CD4-positive, alpha-beta T cell (primary cell): ENCODE measurements at regions not wholly inside any gene's neighbourhood (a gene's known extent, or its start where the extent isn't known, plus 50 kb on each side); places are given as distances from the start of the nearest gene placed in this dataset.

Source experiments
- ATAC-seq: fragments of 200-7000 bp; cut with Tn5 transposase; one replicate; pipeline ENCODE4 v1.10.0; 2022; ENCODE audit warnings: mild to moderate bottlenecking; ENCODE audit not compliant: poor library complexity
- CTCF ChIA-PET: fragments of 350-600 bp; sonication (Branson Sonifier 250); formaldehyde crosslinking; loops from one replicate; lab custom pipeline; 2021; ENCODE audit warnings: antibody characterized with exemption, inconsistent platforms; lab: Charles Lee
- POLR2A ChIA-PET: fragments of 350-600 bp; sonication (Branson Sonifier 250); formaldehyde crosslinking; loops from one replicate; lab custom pipeline; 2021; ENCODE audit warnings: antibody characterized with exemption, inconsistent platforms; lab: Charles Lee
- DNase-seq, 14 experiments: peaks; one replicate each; pipeline ENCODE4 v3.0.0-alpha.2; 2013 to 2020; ENCODE audit warnings: mixed read lengths in 2 of 14
- H3K27ac ChIP-seq, 2 donors: one replicate each; pipeline versions ENCODE4 v1.5.1 to v1.7.0; 2013; ENCODE audit warnings: low read length in 2 of 2, low read depth in 1 of 2, mild to moderate bottlenecking in 1 of 2
- H3K27me3 ChIP-seq, 2 experiments: 1 replicate in 1 of 2; 2 replicates in 1 of 2; pipeline versions ENCODE4 v1.6.1 to v1.7.0; 2013; ENCODE audit warnings: low read length in 2 of 2, control low read depth in 1 of 2, mild to moderate bottlenecking in 1 of 2, moderate library complexity in 1 of 2; ENCODE audit not compliant: insufficient read depth in 2 of 2, control insufficient read depth in 1 of 2
- H3K36me3 ChIP-seq: one replicate; pipeline ENCODE4 v1.6.1; 2013; ENCODE audit warnings: low read length, control low read depth; ENCODE audit not compliant: insufficient read depth
- H3K4me1 ChIP-seq: one replicate; pipeline ENCODE4 v1.6.1; 2013; ENCODE audit warnings: low read length, control low read depth; ENCODE audit not compliant: insufficient read depth
- H3K4me3 ChIP-seq: one replicate; pipeline ENCODE4 v1.5.1; 2013; ENCODE audit warnings: mild to moderate bottlenecking, low read length, moderate library complexity
- H3K9me3 ChIP-seq, 2 experiments: 1 replicate in 1 of 2; 2 replicates in 1 of 2; pipeline versions ENCODE4 v1.6.1 to v1.7.0; 2013; ENCODE audit warnings: low read length in 2 of 2, mild to moderate bottlenecking in 2 of 2, control low read depth in 1 of 2, moderate library complexity in 1 of 2; ENCODE audit not compliant: control insufficient read depth in 1 of 2, insufficient read depth in 1 of 2
- H3K27ac Mint-ChIP-seq: one replicate; pipeline ENCODE4 v1.8.0; 2020; ENCODE audit warnings: mixed read lengths
- H3K27me3 Mint-ChIP-seq: one replicate; pipeline ENCODE4 v1.8.0; 2021; ENCODE audit warnings: mixed read lengths
- H3K36me3 Mint-ChIP-seq: one replicate; pipeline ENCODE4 v1.8.0; 2021; ENCODE audit warnings: low read depth, mixed read lengths
- H3K4me1 Mint-ChIP-seq: one replicate; pipeline ENCODE4 v1.8.0; 2021; ENCODE audit warnings: low read depth, mixed read lengths
- H3K4me3 Mint-ChIP-seq: one replicate; pipeline ENCODE4 v1.8.0; 2020; ENCODE audit warnings: mild to moderate bottlenecking, mixed read lengths
- H3K9me3 Mint-ChIP-seq: one replicate; pipeline ENCODE4 v1.8.0; 2020; ENCODE audit warnings: mixed read lengths
- intact Hi-C, 2 experiments: fragments of 100-400 bp; cut with DNase I in 1 of 2; cut with micrococcal nuclease in 1 of 2; formaldehyde crosslinking; loops; one replicate each; pipeline versions ENCODE4 v1.15.1 to v1.9.0; 2023 to 2025; cut with DNase I, micrococcal nuclease
- TF ChIP-seq, protein P1 (sequence below): fragments of 200-600 bp; IDR thresholded peaks from one replicate; pipeline ENCODE4 v1.8.0; 2022; ENCODE audit warnings: antibody characterized with exemption, mild to moderate bottlenecking

DNA sequence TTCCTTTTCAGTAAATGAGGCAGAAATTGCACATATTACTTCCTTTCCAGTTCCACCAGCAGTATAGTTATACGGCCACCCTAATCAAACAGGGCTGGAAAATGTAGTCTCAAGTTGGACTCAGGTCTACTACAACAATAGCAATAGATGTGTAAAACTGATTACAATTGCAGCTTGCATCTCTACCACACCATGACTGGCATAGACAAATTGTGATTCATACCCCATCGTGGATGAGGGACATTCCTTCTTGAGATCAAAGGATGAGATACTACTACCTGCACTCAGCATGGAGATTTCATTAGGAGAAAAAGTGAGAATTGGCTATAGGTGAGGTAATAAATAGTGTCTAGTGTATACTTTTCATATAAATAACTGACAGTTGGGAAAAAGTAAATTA, 1220.8 kb downstream of the TYW1 start:
- no peak overlapping the region for H3K27ac ChIP-seq
- H3K9me3 ChIP-seq, result peaks cover 0 to 23% of the 10 kb centered on the region in 2 experiments
- ChIA-PET CTCF (no interaction called here), POLR2A (no interaction called here)
- no peak overlapping the region for H3K4me3 Mint-ChIP-seq
- H3K36me3 Mint-ChIP-seq, result no peaks in the 10 kb centered on the region
- H3K9me3 Mint-ChIP-seq, result peaks cover 6% of the 10 kb centered on the region
- H3K36me3 ChIP-seq, result no peaks in the 10 kb centered on the region
- no peaks in the 10 kb centered on the region for H3K4me1 ChIP-seq
- DNase-seq (no peak), ATAC-seq (no peak)
- no peak overlapping the region for H3K4me3 ChIP-seq
- H3K27me3 Mint-ChIP-seq, result no peaks in the 10 kb centered on the region
- TF ChIP-seq, protein P1, sequence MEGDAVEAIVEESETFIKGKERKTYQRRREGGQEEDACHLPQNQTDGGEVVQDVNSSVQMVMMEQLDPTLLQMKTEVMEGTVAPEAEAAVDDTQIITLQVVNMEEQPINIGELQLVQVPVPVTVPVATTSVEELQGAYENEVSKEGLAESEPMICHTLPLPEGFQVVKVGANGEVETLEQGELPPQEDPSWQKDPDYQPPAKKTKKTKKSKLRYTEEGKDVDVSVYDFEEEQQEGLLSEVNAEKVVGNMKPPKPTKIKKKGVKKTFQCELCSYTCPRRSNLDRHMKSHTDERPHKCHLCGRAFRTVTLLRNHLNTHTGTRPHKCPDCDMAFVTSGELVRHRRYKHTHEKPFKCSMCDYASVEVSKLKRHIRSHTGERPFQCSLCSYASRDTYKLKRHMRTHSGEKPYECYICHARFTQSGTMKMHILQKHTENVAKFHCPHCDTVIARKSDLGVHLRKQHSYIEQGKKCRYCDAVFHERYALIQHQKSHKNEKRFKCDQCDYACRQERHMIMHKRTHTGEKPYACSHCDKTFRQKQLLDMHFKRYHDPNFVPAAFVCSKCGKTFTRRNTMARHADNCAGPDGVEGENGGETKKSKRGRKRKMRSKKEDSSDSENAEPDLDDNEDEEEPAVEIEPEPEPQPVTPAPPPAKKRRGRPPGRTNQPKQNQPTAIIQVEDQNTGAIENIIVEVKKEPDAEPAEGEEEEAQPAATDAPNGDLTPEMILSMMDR, result no peak
- intact Hi-C loops, result no loop called here
- no peaks in the 10 kb centered on the region for H3K27me3 ChIP-seq
- no peaks in the 10 kb centered on the region for H3K4me1 Mint-ChIP-seq
- H3K27ac Mint-ChIP-seq, result no peak overlapping the region

DNA sequence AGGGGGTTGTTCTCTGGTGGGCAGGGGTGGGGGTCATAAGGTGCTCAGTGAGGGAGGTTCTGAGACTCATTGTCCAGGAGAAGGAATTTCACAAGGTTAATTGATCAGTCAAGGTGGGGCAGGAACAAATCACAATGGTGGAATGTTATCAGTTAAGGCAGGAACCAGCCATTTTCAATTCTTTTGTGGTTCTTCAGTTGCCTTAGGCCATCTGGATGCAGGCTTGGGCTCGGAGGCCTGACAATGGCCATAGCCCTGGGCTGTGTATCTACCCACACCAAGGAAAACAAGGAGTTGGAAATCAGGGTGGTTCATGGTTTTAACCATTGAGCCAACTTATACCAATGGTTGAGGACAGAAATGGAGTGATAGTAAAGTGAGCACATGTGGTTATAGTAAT, 1221.8 kb downstream of the TYW1 start:
- H3K36me3 Mint-ChIP-seq, result no peaks in the 10 kb centered on the region
- ATAC-seq, result no peak
- H3K4me1 Mint-ChIP-seq, result no peaks in the 10 kb centered on the region
- Histone ChIP-seq H3K4me1 (no peaks in the 10 kb centered on the region), H3K9me3 (peaks cover 0 to 23% of the 10 kb centered on the region in 2 experiments), H3K27ac (no peak overlapping the region), H3K36me3 (no peaks in the 10 kb centered on the region), H3K27me3 (no peaks in the 10 kb centered on the region), H3K4me3 (no peak overlapping the region)
- TF ChIP-seq, protein P1, result no peak
- H3K27me3 Mint-ChIP-seq, result no peaks in the 10 kb centered on the region
- no peak overlapping the region for H3K27ac Mint-ChIP-seq
- H3K9me3 Mint-ChIP-seq, result peaks cover 11% of the 10 kb centered on the region
- no peak for DNase-seq
- ChIA-PET CTCF (no interaction called here), POLR2A (no interaction called here)
- no peak overlapping the region for H3K4me3 Mint-ChIP-seq
- intact Hi-C loops, result no loop called here

DNA sequence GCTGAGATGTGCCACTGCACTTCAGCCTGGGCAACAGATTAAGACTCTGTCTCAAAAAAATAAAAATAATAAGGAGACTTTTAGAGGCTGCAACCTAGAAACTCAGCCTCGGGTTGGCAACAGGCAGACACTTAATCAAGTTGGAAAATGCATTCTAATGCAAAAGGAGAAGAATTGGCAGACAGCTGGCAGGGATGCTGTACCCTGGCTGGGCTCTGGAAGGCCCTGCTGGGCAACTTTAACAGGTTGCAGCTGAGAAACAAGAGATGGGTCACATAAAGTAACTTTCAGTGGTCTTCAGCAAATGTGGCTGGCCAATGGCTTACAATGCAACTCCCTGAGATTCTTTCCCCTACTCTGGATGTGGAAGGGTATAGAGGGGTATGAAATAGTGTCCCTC, 1225.7 kb downstream of the TYW1 start:
- Histone ChIP-seq H3K27me3 (no peaks in the 10 kb centered on the region), H3K9me3 (peaks cover 0 to 12% of the 10 kb centered on the region in 2 experiments), H3K36me3 (no peaks in the 10 kb centered on the region), H3K4me3 (no peak overlapping the region), H3K27ac (no peak overlapping the region), H3K4me1 (no peaks in the 10 kb centered on the region)
- intact Hi-C loops, result no loop called here
- Mint-ChIP-seq H3K4me1 (no peaks in the 10 kb centered on the region), H3K27me3 (no peaks in the 10 kb centered on the region), H3K36me3 (no peaks in the 10 kb centered on the region), H3K9me3 (peaks cover 17% of the 10 kb centered on the region), H3K4me3 (no peak overlapping the region), H3K27ac (no peak overlapping the region)
- ChIA-PET CTCF (no interaction called here), POLR2A (no interaction called here)
- no peak for DNase-seq
- no peak for ATAC-seq
- TF ChIP-seq, protein P1, result no peak
